ENCODE measurements at regions not wholly inside any gene's neighbourhood (a gene's known extent, or its start where the extent isn't known, plus 50 kb on each side); places are given as distances from the start of the nearest gene placed in this dataset.

- peaks cover 6% of the 10 kb centered on the region for H3K9me3 Mint-ChIP-seq
- no peaks in the 10 kb centered on the region for H4K20me1 ChIP-seq (replicated peaks; ENCODE audit: insufficient read depth)
- no peaks in the 10 kb centered on the region for H3K27me3 ChIP-seq (ENCODE audit: insufficient read depth)
- no peaks in the 10 kb centered on the region; the same call in 2 of the 3 replicates for H3K36me3 Mint-ChIP-seq (ENCODE audit: low read depth)
- no peak overlapping the region for H2AFZ ChIP-seq
- TF ChIP-seq POLR2AphosphoS5 (IDR thresholded peaks at IDR 0.05; ENCODE audit: low read depth) (no peak), ETS1 (IDR thresholded peaks at IDR 0.05) (no peak), ZNF462 (CRISPR knock-in tag; IDR thresholded peaks at IDR 0.05) (no peak), NANOG (IDR thresholded peaks at IDR 0.05; ENCODE audit: borderline replicate concordance) (no peak), CREB1 (CRISPR knock-in tag; IDR thresholded peaks at IDR 0.05; ENCODE audit: low read depth) (no peak), STAT1 (IDR thresholded peaks at IDR 0.05; ENCODE audit: unreplicated experiment) (no peak)
- no peak overlapping the region for H3K4me3 Mint-ChIP-seq
- no peaks in the 10 kb centered on the region for H3K9me2 ChIP-seq (ENCODE audit: insufficient read depth)
- H3K27ac Mint-ChIP-seq: no peak overlapping the region
- no peaks in the 10 kb centered on the region for H3K79me2 ChIP-seq (replicated peaks; ENCODE audit: insufficient read depth)
- peaks cover under 1% of the 10 kb centered on the region for H3K27me3 Mint-ChIP-seq (ENCODE audit: insufficient read depth, low read depth, poor library complexity)
- no peaks in the 10 kb centered on the region for H3K4me1 ChIP-seq (ENCODE audit: insufficient read depth)
- no peaks in the 10 kb centered on the region for H3K4me1 Mint-ChIP-seq
- H3F3A ChIP-seq (replicated peaks; ENCODE audit: low read depth): no peaks in the 10 kb centered on the region
- no peak for ATAC-seq
- no peak for DNase-seq (ENCODE audit: low spot score)
- H3K36me3 ChIP-seq (ENCODE audit: insufficient read depth): no peaks in the 10 kb centered on the region
- no peak overlapping the region for H3K27ac ChIP-seq (ENCODE audit: low read depth)
- no peak overlapping the region for H3K4me2 ChIP-seq
- no peak overlapping the region for H3K4me3 ChIP-seq
These were observed 91.9 kb upstream of the RASEF start for GRCh38 chr9:83154821-83155220.
